Neural progenitor cell (in vitro differentiated cells): ENCODE measurements at regions not wholly inside any gene's neighbourhood (a gene's known extent, or its start where the extent isn't known, plus 50 kb on each side); places are given as distances from the start of the nearest gene placed in this dataset.

ENCODE experiments used
- DNase-seq: peaks from one replicate; pipeline ENCODE4 v3.0.0-alpha.2; 2016; ENCODE audit warnings: low spot score
- H2AFZ ChIP-seq: fragments of 200-600 bp; sonication (generic); replicated peaks from 2 replicates; pipeline ENCODE4 v1.6.1; 2016; ENCODE audit warnings: antibody characterized with exemption
- H3F3A ChIP-seq: fragments of 200-600 bp; sonication (generic); 2 replicates; pipeline ENCODE4 v1.6.1; 2016; ENCODE audit warnings: antibody characterized with exemption, low read depth
- H3K27ac ChIP-seq: fragments of 200-600 bp; sonication (generic); 2 replicates; pipeline ENCODE4 v1.5.1; 2016; ENCODE audit warnings: mild to moderate bottlenecking
- H3K27me3 ChIP-seq: fragments of 200-600 bp; sonication (generic); 2 replicates; pipeline ENCODE4 v1.6.1; 2016; ENCODE audit warnings: mild to moderate bottlenecking, moderate library complexity
- H3K36me3 ChIP-seq: fragments of 200-600 bp; sonication (generic); 2 replicates; pipeline ENCODE4 v1.5.1; 2016
- H3K4me1 ChIP-seq: fragments of 200-600 bp; sonication (generic); 2 replicates; pipeline ENCODE4 v1.6.1; 2016; ENCODE audit warnings: mixed run types
- H3K4me2 ChIP-seq: fragments of 200-600 bp; sonication (generic); 2 replicates; pipeline ENCODE4 v1.6.1; 2016
- H3K4me3 ChIP-seq: fragments of 200-600 bp; sonication (generic); 2 replicates; pipeline ENCODE4 v1.5.1; 2016
- H3K79me2 ChIP-seq: fragments of 200-600 bp; sonication (generic); 2 replicates; pipeline ENCODE4 v1.6.1; 2016; ENCODE audit warnings: low read depth
- H3K9ac ChIP-seq: fragments of 200-600 bp; sonication (generic); 2 replicates; pipeline ENCODE4 v1.6.1; 2016
- H3K9me3 ChIP-seq: fragments of 200-600 bp; sonication (generic); 2 replicates; pipeline ENCODE4 v1.5.1; 2016; ENCODE audit warnings: low read depth
- H4K20me1 ChIP-seq: fragments of 200-600 bp; sonication (generic); 2 replicates; pipeline ENCODE4 v1.6.1; 2016; ENCODE audit warnings: low read depth
- H3K27ac Mint-ChIP-seq: 3 replicates; pipeline ENCODE4 v1.8.0; 2021; ENCODE audit warnings: mixed read lengths
- H3K27me3 Mint-ChIP-seq: 2 replicates; pipeline ENCODE4 v1.8.0; 2022; ENCODE audit warnings: low read depth, mild to moderate bottlenecking, inconsistent platforms, moderate library complexity, mixed read lengths; ENCODE audit not compliant: insufficient read depth
- H3K36me3 Mint-ChIP-seq: 3 replicates; pipeline ENCODE4 v1.8.0; 2021; ENCODE audit warnings: mixed read lengths
- H3K4me1 Mint-ChIP-seq: 3 replicates; pipeline ENCODE4 v1.8.0; 2021; ENCODE audit warnings: mixed read lengths
- H3K4me3 Mint-ChIP-seq: 3 replicates; pipeline ENCODE4 v1.8.0; 2021; ENCODE audit warnings: mild to moderate bottlenecking, moderate library complexity, mixed read lengths
- H3K9me3 Mint-ChIP-seq: 3 replicates; pipeline ENCODE4 v1.8.0; 2020; ENCODE audit warnings: mixed read lengths
- EZH2 ChIP-seq: fragments of 200-600 bp; sonication (generic); IDR thresholded peaks from 2 replicates; pipeline ENCODE4 v1.6.1; 2017; ENCODE audit warnings: antibody characterized with exemption, mild to moderate bottlenecking, moderate library complexity
- EZH2phosphoT487 ChIP-seq: fragments of 200-600 bp; sonication (generic); IDR thresholded peaks from 2 replicates; pipeline ENCODE4 v1.6.1; 2017; ENCODE audit warnings: antibody characterized with exemption
- TF ChIP-seq, protein P1 (sequence below): fragments of 200-600 bp; sonication (generic); IDR thresholded peaks from 2 replicates; pipeline ENCODE4 v1.5.1; 2017; ENCODE audit warnings: antibody characterized with exemption, mild to moderate bottlenecking

DNA sequence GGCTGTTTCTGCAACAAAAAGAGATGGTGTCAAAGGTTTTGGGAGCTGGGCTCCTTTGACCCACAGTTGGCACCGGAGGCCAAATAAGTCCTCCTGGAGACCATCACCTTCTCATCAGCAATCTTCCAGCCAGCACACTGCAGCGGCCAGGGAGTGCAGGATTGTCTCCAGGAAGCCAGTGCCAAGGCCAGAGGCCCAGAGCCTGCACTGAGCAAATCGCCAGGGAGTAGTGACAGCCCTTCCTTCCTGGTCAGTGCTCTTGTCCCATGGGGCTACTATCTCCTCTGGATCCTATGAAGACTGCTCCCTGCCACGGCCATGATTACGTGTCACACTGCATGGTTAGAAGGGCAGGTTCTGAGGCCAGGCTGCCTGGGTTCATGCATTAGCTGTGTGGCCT lies 134.3 kb upstream of the CRHR1 start:
- H3K27me3 Mint-ChIP-seq = peaks cover 8% of the 10 kb centered on the region
- Histone ChIP-seq H3K9me3 (no peaks in the 10 kb centered on the region), H4K20me1 (peaks cover 43% of the 10 kb centered on the region), H3K79me2 (no peaks in the 10 kb centered on the region), H2AFZ (no peak overlapping the region), H3K9ac (no peak overlapping the region), H3K4me2 (no peak overlapping the region), H3K4me1 (no peaks in the 10 kb centered on the region), H3F3A (no peaks in the 10 kb centered on the region), H3K36me3 (no peaks in the 10 kb centered on the region), H3K27me3 (no peaks in the 10 kb centered on the region), H3K27ac (no peak overlapping the region), H3K4me3 (no peak overlapping the region)
- H3K27ac Mint-ChIP-seq = no peak overlapping the region
- no peaks in the 10 kb centered on the region for H3K4me1 Mint-ChIP-seq
- no peaks in the 10 kb centered on the region for H3K36me3 Mint-ChIP-seq
- H3K9me3 Mint-ChIP-seq = no peaks in the 10 kb centered on the region
- no peak for DNase-seq
- H3K4me3 Mint-ChIP-seq = no peak overlapping the region
- TF ChIP-seq, protein P1, sequence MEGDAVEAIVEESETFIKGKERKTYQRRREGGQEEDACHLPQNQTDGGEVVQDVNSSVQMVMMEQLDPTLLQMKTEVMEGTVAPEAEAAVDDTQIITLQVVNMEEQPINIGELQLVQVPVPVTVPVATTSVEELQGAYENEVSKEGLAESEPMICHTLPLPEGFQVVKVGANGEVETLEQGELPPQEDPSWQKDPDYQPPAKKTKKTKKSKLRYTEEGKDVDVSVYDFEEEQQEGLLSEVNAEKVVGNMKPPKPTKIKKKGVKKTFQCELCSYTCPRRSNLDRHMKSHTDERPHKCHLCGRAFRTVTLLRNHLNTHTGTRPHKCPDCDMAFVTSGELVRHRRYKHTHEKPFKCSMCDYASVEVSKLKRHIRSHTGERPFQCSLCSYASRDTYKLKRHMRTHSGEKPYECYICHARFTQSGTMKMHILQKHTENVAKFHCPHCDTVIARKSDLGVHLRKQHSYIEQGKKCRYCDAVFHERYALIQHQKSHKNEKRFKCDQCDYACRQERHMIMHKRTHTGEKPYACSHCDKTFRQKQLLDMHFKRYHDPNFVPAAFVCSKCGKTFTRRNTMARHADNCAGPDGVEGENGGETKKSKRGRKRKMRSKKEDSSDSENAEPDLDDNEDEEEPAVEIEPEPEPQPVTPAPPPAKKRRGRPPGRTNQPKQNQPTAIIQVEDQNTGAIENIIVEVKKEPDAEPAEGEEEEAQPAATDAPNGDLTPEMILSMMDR = no peak
- TF ChIP-seq EZH2 (no peak), EZH2phosphoT487 (no peak)

DNA sequence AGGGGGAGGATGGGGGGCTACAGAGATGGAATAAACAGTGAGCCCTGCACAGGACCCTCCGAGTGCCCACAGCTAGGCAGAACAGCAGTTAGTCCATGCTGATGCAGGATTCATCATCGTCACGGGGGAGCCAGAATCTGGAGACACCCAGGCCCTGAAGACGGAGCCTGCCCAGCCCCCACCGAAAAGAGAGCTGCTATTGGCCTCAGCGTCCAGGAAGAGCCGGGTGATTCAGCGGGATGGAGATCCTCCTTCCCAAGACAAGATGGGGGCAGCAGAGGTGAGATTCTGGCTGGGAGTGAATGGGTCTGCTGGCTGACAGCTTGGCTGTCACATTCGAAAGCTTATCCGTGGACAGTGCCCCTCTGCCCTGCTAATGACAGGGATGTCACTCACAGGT lies 133.6 kb upstream of the CRHR1 start:
- no peak for DNase-seq
- TF ChIP-seq EZH2phosphoT487 (no peak), EZH2 (no peak)
- TF ChIP-seq, protein P1 = no peak
- Mint-ChIP-seq H3K4me1 (no peaks in the 10 kb centered on the region), H3K36me3 (no peaks in the 10 kb centered on the region), H3K9me3 (no peaks in the 10 kb centered on the region), H3K4me3 (no peak overlapping the region), H3K27ac (no peak overlapping the region), H3K27me3 (peaks cover 8% of the 10 kb centered on the region)
- Histone ChIP-seq H3K9me3 (no peaks in the 10 kb centered on the region), H3K79me2 (no peaks in the 10 kb centered on the region), H3F3A (no peaks in the 10 kb centered on the region), H3K4me2 (no peak overlapping the region), H2AFZ (no peak overlapping the region), H3K27ac (no peak overlapping the region), H3K4me1 (no peaks in the 10 kb centered on the region), H3K36me3 (no peaks in the 10 kb centered on the region), H3K9ac (no peak overlapping the region), H4K20me1 (peaks cover 43% of the 10 kb centered on the region), H3K4me3 (no peak overlapping the region), H3K27me3 (no peaks in the 10 kb centered on the region)

DNA sequence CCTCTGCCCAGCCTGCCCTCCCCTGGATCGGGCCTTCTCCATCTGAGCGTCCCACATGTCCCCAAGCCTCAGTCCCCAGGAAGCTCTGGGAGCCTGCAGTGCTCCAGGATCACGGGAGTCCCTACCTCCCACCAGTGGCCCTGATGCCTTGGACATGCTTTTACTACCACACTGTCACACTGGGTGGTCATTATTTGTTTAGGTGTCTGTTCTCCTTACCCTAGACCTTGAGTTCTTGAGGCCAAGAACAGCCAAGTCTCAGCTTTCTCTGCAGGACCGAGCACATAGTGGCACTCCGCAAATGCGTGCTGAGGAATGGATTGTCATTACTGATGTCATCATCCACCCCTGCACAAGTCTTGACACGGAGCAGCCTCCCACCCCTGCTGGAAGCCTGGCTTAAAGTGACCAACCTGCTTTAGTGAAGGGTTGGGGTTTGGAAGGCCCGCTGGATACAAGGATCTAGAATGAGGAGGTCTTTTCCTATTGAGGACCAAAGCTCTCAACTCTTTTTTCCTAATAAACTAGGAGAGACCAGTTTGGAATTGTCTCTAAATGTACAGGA lies 132.9 kb upstream of the CRHR1 start:
- TF ChIP-seq EZH2 (no peak), EZH2phosphoT487 (no peak)
- TF ChIP-seq, protein P1 = no peak
- Histone ChIP-seq H3K9ac (no peak overlapping the region), H3K36me3 (no peaks in the 10 kb centered on the region), H3F3A (no peaks in the 10 kb centered on the region), H2AFZ (no peak overlapping the region), H3K4me1 (no peaks in the 10 kb centered on the region), H3K27me3 (no peaks in the 10 kb centered on the region), H3K79me2 (no peaks in the 10 kb centered on the region), H3K9me3 (no peaks in the 10 kb centered on the region), H3K27ac (no peak overlapping the region), H3K4me3 (no peak overlapping the region), H3K4me2 (no peak overlapping the region), H4K20me1 (peaks cover 43% of the 10 kb centered on the region)
- Mint-ChIP-seq H3K9me3 (no peaks in the 10 kb centered on the region), H3K36me3 (no peaks in the 10 kb centered on the region), H3K27me3 (peaks cover 8% of the 10 kb centered on the region), H3K4me3 (no peak overlapping the region), H3K27ac (no peak overlapping the region), H3K4me1 (no peaks in the 10 kb centered on the region)
- DNase-seq = no peak
